Mesendoderm (in vitro differentiated cells): ENCODE measurements at regions not wholly inside any gene's neighbourhood (a gene's known extent, or its start where the extent isn't known, plus 50 kb on each side); places are given as distances from the start of the nearest gene placed in this dataset.
"Not testable (repeated sequence)": the region's sequence is repeated elsewhere in the genome, so short reads cannot be mapped to it uniquely, and the experiment has no call there.

Source experiments
- DNase-seq: peaks from one replicate; pipeline ENCODE4 v3.0.0; 2013
- H2AK5ac ChIP-seq: 2 replicates; pipeline ENCODE4 v1.6.1; 2013; ENCODE audit warnings: low read length, inconsistent platforms
- H2BK120ac ChIP-seq: 2 replicates; pipeline ENCODE4 v1.6.1; 2013; ENCODE audit warnings: low read depth, mild to moderate bottlenecking, low read length, moderate library complexity, mixed read lengths
- H2BK15ac ChIP-seq: replicated peaks from 2 replicates; pipeline ENCODE4 v1.6.1; 2013; ENCODE audit warnings: low read depth, mild to moderate bottlenecking, moderate library complexity
- H2BK5ac ChIP-seq: 2 replicates; pipeline ENCODE4 v1.6.1; 2013; ENCODE audit warnings: low read length, inconsistent platforms
- H3K18ac ChIP-seq: 2 replicates; pipeline ENCODE4 v1.6.1; 2013; ENCODE audit warnings: mild to moderate bottlenecking, low read length, mixed read lengths
- H3K23ac ChIP-seq: one replicate; pipeline ENCODE4 v1.6.1; 2013; ENCODE audit warnings: low read length
- H3K27ac ChIP-seq: 2 replicates; pipeline ENCODE4 v1.5.1; 2013; ENCODE audit warnings: low read depth, mild to moderate bottlenecking, inconsistent platforms, low read length, moderate library complexity
- H3K27me3 ChIP-seq: 2 replicates; pipeline ENCODE4 v1.6.1; 2013; ENCODE audit warnings: low read length, control low read depth, mild to moderate bottlenecking, inconsistent platforms; ENCODE audit not compliant: insufficient read depth, poor library complexity
- H3K36me3 ChIP-seq: 2 replicates; pipeline ENCODE4 v1.6.1; 2013; ENCODE audit warnings: low read length, inconsistent platforms; ENCODE audit not compliant: control insufficient read depth, insufficient read depth
- H3K4ac ChIP-seq: one replicate; pipeline ENCODE4 v1.6.1; 2013; ENCODE audit warnings: low read depth, mild to moderate bottlenecking, low read length, moderate library complexity
- H3K4me1 ChIP-seq: 2 replicates; pipeline ENCODE4 v1.6.1; 2013; ENCODE audit warnings: low read depth, low read length, inconsistent platforms; ENCODE audit not compliant: control insufficient read depth
- H3K4me2 ChIP-seq: 2 replicates; pipeline ENCODE4 v1.6.1; 2013; ENCODE audit warnings: low read length
- H3K4me3 ChIP-seq: 2 replicates; pipeline ENCODE4 v1.5.1; 2013; ENCODE audit warnings: mild to moderate bottlenecking, low read length
- H3K56ac ChIP-seq: one replicate; pipeline ENCODE4 v1.6.1; 2013; ENCODE audit warnings: low read length
- H3K79me1 ChIP-seq: 2 replicates; pipeline ENCODE4 v1.6.1; 2013; ENCODE audit warnings: low read length, inconsistent platforms
- H3K79me2 ChIP-seq: 2 replicates; pipeline ENCODE4 v1.6.1; 2013; ENCODE audit warnings: mild to moderate bottlenecking, low read length; ENCODE audit not compliant: control insufficient read depth, insufficient read depth
- H3K9ac ChIP-seq: 2 replicates; pipeline ENCODE4 v1.6.1; 2013; ENCODE audit warnings: low read length, inconsistent platforms
- H4K5ac ChIP-seq: one replicate; pipeline ENCODE4 v1.6.1; 2013; ENCODE audit warnings: low read length
- H4K8ac ChIP-seq: one replicate; pipeline ENCODE4 v1.6.1; 2013; ENCODE audit warnings: low read depth, mild to moderate bottlenecking, control low read depth, low read length, moderate library complexity
- WGBS: extraction: QIAGEN DNeasy Blood & Tissue Kit; methylation state at CpG from one replicate; pipeline ENCODE4 v1.1.7; 2013; ENCODE audit warnings: low lambda C conversion rate, missing lambda C conversion rate; ENCODE audit not compliant: insufficient coverage; ENCODE audit errors: extremely low coverage; 5-methylcytosine and 5-hydroxymethylcytosine counted together

DNA sequence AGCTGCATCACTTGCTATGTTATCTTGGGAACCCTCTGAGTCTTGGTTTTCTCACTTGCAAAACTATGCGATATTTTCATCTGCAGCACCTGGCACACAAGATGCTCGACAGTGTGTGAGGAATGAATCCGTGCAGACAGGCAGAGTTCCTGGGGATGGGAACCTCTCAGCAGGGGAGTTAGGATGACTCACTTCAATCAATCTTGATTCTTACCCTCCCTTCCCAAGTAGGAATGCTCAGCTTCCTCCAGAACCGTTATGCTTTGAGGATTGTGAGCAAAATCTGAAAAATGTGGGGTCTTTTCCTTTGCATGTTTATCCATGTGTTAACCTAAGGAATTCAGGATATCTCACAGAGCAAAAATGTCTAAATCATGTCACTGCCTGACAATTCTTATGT, 68.9 kb upstream of the HNF1B start:
- Histone ChIP-seq H3K4me3 (no peak overlapping the region), H3K4ac (no peak overlapping the region), H2AK5ac (no peak overlapping the region), H3K56ac (no peak overlapping the region), H3K79me1 (no peaks in the 10 kb centered on the region), H3K18ac (no peak overlapping the region), H3K4me2 (no peak overlapping the region), H3K23ac (no peak overlapping the region), H4K8ac (no peak overlapping the region), H3K27ac (no peak overlapping the region), H2BK120ac (no peak overlapping the region), H4K5ac (no peak overlapping the region), H3K9ac (no peak overlapping the region), H3K27me3 (no peaks in the 10 kb centered on the region), H2BK5ac (no peak overlapping the region), H3K4me1 (no peaks in the 10 kb centered on the region), H3K79me2 (no peaks in the 10 kb centered on the region), H2BK15ac (no peak overlapping the region), H3K36me3 (no peaks in the 10 kb centered on the region)
- WGBS: no CpG with 5 or more reads among the region's 4 CpGs
- peak; percentile 77 for DNase-seq

- H3K56ac ChIP-seq, H3K23ac ChIP-seq, H3K36me3 ChIP-seq, H2BK120ac ChIP-seq, H3K27ac ChIP-seq, H3K4me3 ChIP-seq, H3K79me1 ChIP-seq, H2BK5ac ChIP-seq, H3K4me2 ChIP-seq, H3K18ac ChIP-seq, H3K4me1 ChIP-seq, H2AK5ac ChIP-seq, H3K4ac ChIP-seq, H2BK15ac ChIP-seq, H3K9ac ChIP-seq, H4K5ac ChIP-seq, H3K27me3 ChIP-seq, H4K8ac ChIP-seq, DNase-seq, H3K79me2 ChIP-seq: not testable (repeated sequence)
- WGBS: no CpG with 5 or more reads among the region's 7 CpGs
These were observed 64.0 kb upstream of the HNF1B start for GRCh38 chr17:37808846-37809245.

DNA sequence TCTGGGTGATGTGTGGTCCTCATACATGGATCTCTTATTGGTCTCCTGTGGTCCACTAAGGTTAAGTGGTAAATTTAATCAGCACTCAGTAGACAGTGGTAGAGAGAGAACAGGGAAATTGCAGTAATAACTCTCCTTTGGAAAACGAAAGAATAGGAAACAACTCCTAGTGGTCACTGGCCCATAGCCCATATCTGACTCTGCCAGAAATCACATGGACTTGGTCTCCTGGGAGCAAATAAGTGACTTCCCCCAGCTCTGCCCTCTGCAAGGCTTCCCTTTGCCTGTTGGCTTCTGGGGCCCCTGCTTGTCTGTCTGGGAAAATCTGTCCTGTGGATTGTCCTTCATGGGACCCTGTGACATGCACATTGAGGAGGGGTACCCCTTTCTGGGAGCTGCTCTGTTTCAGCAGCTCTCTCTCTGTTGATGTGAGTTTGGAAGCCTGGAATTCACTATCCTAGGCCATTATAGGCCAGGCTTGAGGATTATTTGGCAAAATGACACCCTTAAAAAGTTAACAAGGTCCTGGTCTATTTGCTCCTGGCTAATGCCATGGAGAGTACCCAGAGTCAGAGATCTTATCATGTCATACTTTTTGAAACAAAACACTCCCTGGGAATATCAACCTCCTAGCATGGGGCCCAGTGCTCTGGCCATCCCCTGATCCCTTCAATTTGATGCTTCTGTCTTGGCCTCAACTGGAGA, 58.0 kb upstream of the HNF1B start:
- Histone ChIP-seq H2BK15ac (no peak overlapping the region), H3K27ac (no peak overlapping the region), H3K79me2 (no peaks in the 10 kb centered on the region), H3K79me1 (no peaks in the 10 kb centered on the region), H3K4ac (no peak overlapping the region), H3K18ac (no peak overlapping the region), H3K36me3 (no peaks in the 10 kb centered on the region), H3K27me3 (no peaks in the 10 kb centered on the region), H2BK5ac (no peak overlapping the region), H3K23ac (no peak overlapping the region), H3K9ac (no peak overlapping the region), H3K4me2 (no peak overlapping the region), H2AK5ac (no peak overlapping the region), H3K56ac (peak overlapping the region; percentile 34), H2BK120ac (no peak overlapping the region), H4K5ac (no peak overlapping the region), H3K4me1 (no peaks in the 10 kb centered on the region), H4K8ac (no peak overlapping the region), H3K4me3 (no peak overlapping the region)
- no peak for DNase-seq
- WGBS: no CpG with 5 or more reads among the region's 1 CpG

GRCh38 chr17:37802061-37802595, 57.3 kb upstream of the HNF1B start:
- Histone ChIP-seq H3K79me1 (no peaks in the 10 kb centered on the region), H2BK120ac (no peak overlapping the region), H4K5ac (no peak overlapping the region), H2BK15ac (no peak overlapping the region), H2AK5ac (no peak overlapping the region), H3K4me2 (no peak overlapping the region), H4K8ac (no peak overlapping the region), H3K56ac (no peak overlapping the region), H3K27me3 (no peaks in the 10 kb centered on the region), H3K9ac (no peak overlapping the region), H3K4me1 (no peaks in the 10 kb centered on the region), H3K18ac (no peak overlapping the region), H3K23ac (no peak overlapping the region), H3K4ac (no peak overlapping the region), H3K27ac (no peak overlapping the region), H2BK5ac (no peak overlapping the region), H3K4me3 (no peak overlapping the region), H3K36me3 (no peaks in the 10 kb centered on the region), H3K79me2 (no peaks in the 10 kb centered on the region)
- no peak for DNase-seq
- no CpG with 5 or more reads among the region's 3 CpGs for WGBS

- H3K9ac ChIP-seq: no peak overlapping the region
These were observed 56.3 kb upstream of the HNF1B start for GRCh38 chr17:37801171-37801570.

GRCh38 chr17:37797206-37797605, 52.3 kb upstream of the HNF1B start:
- H3K79me1 ChIP-seq: no peaks in the 10 kb centered on the region
- H3K79me2 ChIP-seq: no peaks in the 10 kb centered on the region
- no peak overlapping the region for H2BK5ac ChIP-seq
- no peak overlapping the region for H4K8ac ChIP-seq
- no peak overlapping the region for H2AK5ac ChIP-seq
- H3K27ac ChIP-seq: no peak overlapping the region
- H3K27me3 ChIP-seq: no peaks in the 10 kb centered on the region
- no peak overlapping the region for H4K5ac ChIP-seq
- H3K18ac ChIP-seq: no peak overlapping the region
- no peak overlapping the region for H3K4me3 ChIP-seq
- H3K4ac ChIP-seq: no peak overlapping the region
- peak; percentile 36 for DNase-seq
- no peak overlapping the region for H2BK15ac ChIP-seq
- no peaks in the 10 kb centered on the region for H3K4me1 ChIP-seq
- H3K4me2 ChIP-seq: no peak overlapping the region
- H3K9ac ChIP-seq: no peak overlapping the region
- H3K36me3 ChIP-seq: no peaks in the 10 kb centered on the region
- no peak overlapping the region for H3K23ac ChIP-seq
- no peak overlapping the region for H3K56ac ChIP-seq
- H2BK120ac ChIP-seq: no peak overlapping the region

More at GRCh38 chr17:37801171-37801570, 56.3 kb upstream of the HNF1B start:
- H3K4me1 ChIP-seq: no peaks in the 10 kb centered on the region
- H3K4ac ChIP-seq: no peak overlapping the region
- H3K4me2 ChIP-seq: no peak overlapping the region
- no peak overlapping the region for H3K56ac ChIP-seq
- H4K8ac ChIP-seq: no peak overlapping the region
- H2BK120ac ChIP-seq: no peak overlapping the region
- H3K27me3 ChIP-seq: no peaks in the 10 kb centered on the region
- no peak overlapping the region for H2BK5ac ChIP-seq
- no peak overlapping the region for H3K4me3 ChIP-seq
- H4K5ac ChIP-seq: no peak overlapping the region
- H3K79me1 ChIP-seq: no peaks in the 10 kb centered on the region
- no peak for DNase-seq
- no CpG with 5 or more reads among the region's 5 CpGs for WGBS
- no peak overlapping the region for H3K18ac ChIP-seq
- no peak overlapping the region for H3K27ac ChIP-seq
- no peak overlapping the region for H3K23ac ChIP-seq
- no peaks in the 10 kb centered on the region for H3K36me3 ChIP-seq
- H2AK5ac ChIP-seq: no peak overlapping the region
- no peak overlapping the region for H2BK15ac ChIP-seq
- H3K79me2 ChIP-seq: no peaks in the 10 kb centered on the region
